GM13977 (cell line): ENCODE measurements at regions not wholly inside any gene's neighbourhood (a gene's known extent, or its start where the extent isn't known, plus 50 kb on each side); places are given as distances from the start of the nearest gene placed in this dataset.

Experiments
- DNase-seq: peaks from one replicate; pipeline ENCODE4 v3.0.0; 2012; ENCODE audit warnings: low spot score
- in situ Hi-C: fragments of 300-500 bp; cut with MboI; formaldehyde crosslinking; loops from one replicate; pipeline ENCODE4 v1.12.0; 2022; ENCODE audit warnings: low sequenced_read_pairs, low pct_unique_long_range_greater_than_20kb, mixed read lengths, inconsistent platforms; ENCODE audit not compliant: unreplicated experiment
- TF ChIP-seq, protein P1 (sequence below): IDR thresholded peaks from 2 replicates; pipeline ENCODE4 v1.5.1; 2012; ENCODE audit warnings: mild to moderate bottlenecking, control low read depth; ENCODE audit not compliant: insufficient read depth; ENCODE audit errors: extremely low read depth, missing control alignments

DNA sequence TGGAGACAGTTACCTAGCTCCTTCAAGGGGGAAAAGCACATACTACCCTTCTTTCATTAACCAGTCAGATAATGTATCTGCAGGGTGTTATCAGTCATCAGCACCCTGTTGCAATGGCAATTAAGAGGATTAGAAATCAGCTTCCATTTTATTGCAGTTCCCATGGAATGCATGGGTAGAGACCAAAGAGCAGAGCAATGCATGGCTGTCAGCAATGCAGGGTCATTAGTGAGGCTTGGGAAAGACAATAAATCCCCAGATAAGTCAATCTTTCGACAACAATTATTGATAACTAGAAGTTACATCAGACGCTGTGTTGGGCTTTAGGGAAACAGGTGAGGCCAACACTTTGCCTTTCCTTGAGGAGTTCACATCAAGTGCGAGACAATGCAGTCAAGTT, 150.9 kb downstream of the MAFB start:
- no peak for DNase-seq
- in situ Hi-C loops = no loop called here
- TF ChIP-seq, protein P1, sequence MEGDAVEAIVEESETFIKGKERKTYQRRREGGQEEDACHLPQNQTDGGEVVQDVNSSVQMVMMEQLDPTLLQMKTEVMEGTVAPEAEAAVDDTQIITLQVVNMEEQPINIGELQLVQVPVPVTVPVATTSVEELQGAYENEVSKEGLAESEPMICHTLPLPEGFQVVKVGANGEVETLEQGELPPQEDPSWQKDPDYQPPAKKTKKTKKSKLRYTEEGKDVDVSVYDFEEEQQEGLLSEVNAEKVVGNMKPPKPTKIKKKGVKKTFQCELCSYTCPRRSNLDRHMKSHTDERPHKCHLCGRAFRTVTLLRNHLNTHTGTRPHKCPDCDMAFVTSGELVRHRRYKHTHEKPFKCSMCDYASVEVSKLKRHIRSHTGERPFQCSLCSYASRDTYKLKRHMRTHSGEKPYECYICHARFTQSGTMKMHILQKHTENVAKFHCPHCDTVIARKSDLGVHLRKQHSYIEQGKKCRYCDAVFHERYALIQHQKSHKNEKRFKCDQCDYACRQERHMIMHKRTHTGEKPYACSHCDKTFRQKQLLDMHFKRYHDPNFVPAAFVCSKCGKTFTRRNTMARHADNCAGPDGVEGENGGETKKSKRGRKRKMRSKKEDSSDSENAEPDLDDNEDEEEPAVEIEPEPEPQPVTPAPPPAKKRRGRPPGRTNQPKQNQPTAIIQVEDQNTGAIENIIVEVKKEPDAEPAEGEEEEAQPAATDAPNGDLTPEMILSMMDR = no peak

DNA sequence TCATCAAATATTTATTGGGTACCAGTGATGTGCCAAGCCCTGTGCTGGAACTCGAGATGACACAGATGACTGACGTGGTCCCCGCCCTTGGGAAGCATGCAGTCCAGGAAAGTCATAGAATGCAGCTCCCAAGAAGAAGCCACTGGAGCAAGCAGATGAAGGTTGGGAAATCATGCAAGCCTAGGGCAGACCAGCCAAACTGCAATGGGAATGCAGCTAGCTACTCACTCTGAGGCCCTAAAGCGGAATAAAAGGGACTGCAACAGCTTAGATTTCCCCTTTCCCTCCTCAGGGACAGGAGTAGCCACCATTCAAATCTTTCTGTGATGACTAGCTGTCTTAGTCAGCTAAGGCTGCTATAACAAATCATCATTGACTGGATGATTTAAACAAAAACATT, 152.2 kb downstream of the MAFB start:
- TF ChIP-seq, protein P1 = no peak
- DNase-seq = no peak
- in situ Hi-C loops = no loop called here

DNA sequence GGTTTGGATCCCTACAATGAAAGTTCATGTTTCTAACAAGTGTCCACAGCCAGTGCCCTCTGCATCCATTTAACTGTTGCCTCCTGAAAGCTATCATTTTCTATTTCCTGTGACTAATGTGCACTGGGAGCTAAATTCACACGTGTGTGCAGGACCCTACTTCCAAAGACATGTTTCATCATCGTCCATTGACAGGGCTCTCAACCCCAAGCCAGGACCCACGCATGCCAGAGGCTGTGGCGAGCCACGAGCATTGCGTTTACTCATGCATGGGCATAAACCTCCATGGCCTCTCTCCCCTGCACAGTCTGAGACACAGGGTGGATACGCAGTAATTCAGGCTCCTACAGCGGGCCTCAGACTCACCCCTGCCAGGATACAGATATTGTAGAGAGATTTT, 153.2 kb downstream of the MAFB start:
- in situ Hi-C loops = no loop called here
- DNase-seq = no peak

GRCh38 chr20:40532103-40532502, 156.9 kb downstream of the MAFB start:
- TF ChIP-seq, protein P1 = peak; percentile 20
- no peak for DNase-seq
- in situ Hi-C loops = no loop called here

More for the DNA sequence above, 153.2 kb downstream of the MAFB start:
- TF ChIP-seq, protein P1 = no peak

DNA sequence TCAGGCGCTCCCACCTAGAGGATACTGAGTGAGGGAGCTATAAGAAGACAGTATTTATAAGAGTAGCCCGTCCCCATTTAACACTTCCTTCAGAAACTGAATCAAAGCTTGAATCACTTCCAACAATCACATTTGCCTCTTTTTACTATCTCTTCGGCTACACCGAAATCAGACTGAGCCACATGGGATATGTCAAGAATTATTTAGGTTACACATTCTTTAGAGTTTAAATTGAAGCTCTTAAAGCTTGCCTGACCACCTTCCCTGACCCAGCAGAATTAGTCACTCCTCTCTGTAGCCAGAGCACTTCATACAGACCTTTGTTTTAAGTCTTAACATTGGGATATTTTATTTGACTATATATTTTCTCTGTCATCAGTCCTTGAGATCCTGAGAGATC, 163.7 kb downstream of the MAFB start:
- TF ChIP-seq, protein P1 = no peak
- DNase-seq = no peak
- in situ Hi-C loops = no loop called here

DNA sequence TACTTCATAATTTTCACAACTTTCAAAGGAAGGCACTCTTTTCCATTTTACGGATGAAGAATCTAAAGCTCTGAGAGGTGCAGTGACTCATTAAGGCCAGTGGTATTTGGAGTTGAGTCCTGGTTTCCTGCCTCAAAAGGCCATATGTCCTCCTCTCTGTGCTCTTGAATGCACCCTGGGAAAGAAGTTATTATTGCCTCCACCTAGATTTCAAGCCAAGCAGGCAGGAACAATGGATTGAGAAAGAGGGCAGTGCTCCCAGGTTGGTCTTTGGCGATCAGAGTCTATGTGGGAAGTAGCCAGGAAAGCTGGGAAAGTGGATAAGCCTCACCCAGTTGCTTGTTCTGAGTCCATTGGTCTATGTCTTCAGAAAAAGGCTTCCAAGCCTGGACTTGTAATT, 165.0 kb downstream of the MAFB start:
- in situ Hi-C loops = no loop called here
- TF ChIP-seq, protein P1 = no peak
- DNase-seq = no peak

DNA sequence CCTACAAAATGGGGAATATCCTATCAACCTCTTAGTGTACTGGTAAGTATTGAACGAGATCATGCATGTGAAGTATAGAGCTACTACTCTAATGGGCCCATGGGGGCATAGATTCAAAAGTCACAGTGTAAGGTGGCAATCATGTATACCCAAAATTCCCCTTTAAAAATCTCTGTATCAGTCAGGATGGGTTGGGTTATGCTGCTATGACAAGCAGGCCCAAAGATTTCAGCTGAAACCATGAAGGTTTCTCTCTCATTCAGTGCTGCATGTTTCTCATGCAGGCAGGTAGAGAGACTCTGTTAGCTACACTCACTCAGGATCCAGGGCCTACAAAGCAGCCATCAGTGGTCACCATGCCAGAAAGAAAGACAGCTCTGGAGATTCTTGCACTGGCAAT, 166.6 kb downstream of the MAFB start:
- TF ChIP-seq, protein P1 = no peak
- DNase-seq = no peak
- in situ Hi-C loops = no loop called here
